ENCODE measurements at regions not wholly inside any gene's neighbourhood (a gene's known extent, or its start where the extent isn't known, plus 50 kb on each side); places are given as distances from the start of the nearest gene placed in this dataset.
"Not testable (repeated sequence)": the region's sequence is repeated elsewhere in the genome, so short reads cannot be mapped to it uniquely, and the experiment has no call there.

DNA sequence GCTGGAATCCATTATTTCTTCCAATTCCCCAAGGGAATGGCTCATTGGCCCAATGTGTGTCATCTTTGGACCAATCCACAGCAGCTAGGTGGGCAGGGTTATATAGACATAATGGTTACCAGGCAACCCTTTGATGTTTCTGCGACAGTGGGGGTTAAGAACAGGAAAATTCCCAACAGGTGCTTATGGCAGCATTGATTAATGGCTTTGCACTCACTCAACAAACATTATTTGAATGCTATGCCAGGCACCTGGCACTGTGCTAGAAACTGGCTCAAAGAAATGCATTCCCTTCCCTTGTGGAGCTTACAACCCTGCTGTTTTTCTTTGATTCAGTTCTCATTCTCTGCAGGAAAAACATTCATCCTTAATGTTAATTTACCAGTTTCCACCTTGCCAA is 1221.0 kb downstream of the AACS start:
- DNase-seq (ENCODE audit: low read depth in 1 of 2, low spot score in 1 of 2) = no peak
- H3K4me3 ChIP-seq (replicated peaks; ENCODE audit: insufficient read depth, low read length) = no peak overlapping the region
- H3K27me3 ChIP-seq (ENCODE audit: insufficient read depth, poor library complexity, severe bottlenecking) = no peaks in the 10 kb centered on the region
- no peak overlapping the region for H3K27ac ChIP-seq (replicated peaks)
- TF ChIP-seq, protein P1, sequence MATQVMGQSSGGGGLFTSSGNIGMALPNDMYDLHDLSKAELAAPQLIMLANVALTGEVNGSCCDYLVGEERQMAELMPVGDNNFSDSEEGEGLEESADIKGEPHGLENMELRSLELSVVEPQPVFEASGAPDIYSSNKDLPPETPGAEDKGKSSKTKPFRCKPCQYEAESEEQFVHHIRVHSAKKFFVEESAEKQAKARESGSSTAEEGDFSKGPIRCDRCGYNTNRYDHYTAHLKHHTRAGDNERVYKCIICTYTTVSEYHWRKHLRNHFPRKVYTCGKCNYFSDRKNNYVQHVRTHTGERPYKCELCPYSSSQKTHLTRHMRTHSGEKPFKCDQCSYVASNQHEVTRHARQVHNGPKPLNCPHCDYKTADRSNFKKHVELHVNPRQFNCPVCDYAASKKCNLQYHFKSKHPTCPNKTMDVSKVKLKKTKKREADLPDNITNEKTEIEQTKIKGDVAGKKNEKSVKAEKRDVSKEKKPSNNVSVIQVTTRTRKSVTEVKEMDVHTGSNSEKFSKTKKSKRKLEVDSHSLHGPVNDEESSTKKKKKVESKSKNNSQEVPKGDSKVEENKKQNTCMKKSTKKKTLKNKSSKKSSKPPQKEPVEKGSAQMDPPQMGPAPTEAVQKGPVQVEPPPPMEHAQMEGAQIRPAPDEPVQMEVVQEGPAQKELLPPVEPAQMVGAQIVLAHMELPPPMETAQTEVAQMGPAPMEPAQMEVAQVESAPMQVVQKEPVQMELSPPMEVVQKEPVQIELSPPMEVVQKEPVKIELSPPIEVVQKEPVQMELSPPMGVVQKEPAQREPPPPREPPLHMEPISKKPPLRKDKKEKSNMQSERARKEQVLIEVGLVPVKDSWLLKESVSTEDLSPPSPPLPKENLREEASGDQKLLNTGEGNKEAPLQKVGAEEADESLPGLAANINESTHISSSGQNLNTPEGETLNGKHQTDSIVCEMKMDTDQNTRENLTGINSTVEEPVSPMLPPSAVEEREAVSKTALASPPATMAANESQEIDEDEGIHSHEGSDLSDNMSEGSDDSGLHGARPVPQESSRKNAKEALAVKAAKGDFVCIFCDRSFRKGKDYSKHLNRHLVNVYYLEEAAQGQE (IDR thresholded peaks at IDR 0.05; ENCODE audit: insufficient replicate concordance, low read depth) = no peak
- TF ChIP-seq POLR2AphosphoS5 (IDR thresholded peaks at IDR 0.05; ENCODE audit: low read depth) = no peak
- no peak for TF ChIP-seq GABPA (IDR thresholded peaks at IDR 0.05; ENCODE audit: low read depth)
- no peak for TF ChIP-seq SPI1 (IDR thresholded peaks at IDR 0.05; ENCODE audit: borderline replicate concordance, low read depth)
- TF ChIP-seq, protein P2, sequence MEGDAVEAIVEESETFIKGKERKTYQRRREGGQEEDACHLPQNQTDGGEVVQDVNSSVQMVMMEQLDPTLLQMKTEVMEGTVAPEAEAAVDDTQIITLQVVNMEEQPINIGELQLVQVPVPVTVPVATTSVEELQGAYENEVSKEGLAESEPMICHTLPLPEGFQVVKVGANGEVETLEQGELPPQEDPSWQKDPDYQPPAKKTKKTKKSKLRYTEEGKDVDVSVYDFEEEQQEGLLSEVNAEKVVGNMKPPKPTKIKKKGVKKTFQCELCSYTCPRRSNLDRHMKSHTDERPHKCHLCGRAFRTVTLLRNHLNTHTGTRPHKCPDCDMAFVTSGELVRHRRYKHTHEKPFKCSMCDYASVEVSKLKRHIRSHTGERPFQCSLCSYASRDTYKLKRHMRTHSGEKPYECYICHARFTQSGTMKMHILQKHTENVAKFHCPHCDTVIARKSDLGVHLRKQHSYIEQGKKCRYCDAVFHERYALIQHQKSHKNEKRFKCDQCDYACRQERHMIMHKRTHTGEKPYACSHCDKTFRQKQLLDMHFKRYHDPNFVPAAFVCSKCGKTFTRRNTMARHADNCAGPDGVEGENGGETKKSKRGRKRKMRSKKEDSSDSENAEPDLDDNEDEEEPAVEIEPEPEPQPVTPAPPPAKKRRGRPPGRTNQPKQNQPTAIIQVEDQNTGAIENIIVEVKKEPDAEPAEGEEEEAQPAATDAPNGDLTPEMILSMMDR (IDR thresholded peaks at IDR 0.05; ENCODE audit: insufficient read depth, low read length) = no peak

DNA sequence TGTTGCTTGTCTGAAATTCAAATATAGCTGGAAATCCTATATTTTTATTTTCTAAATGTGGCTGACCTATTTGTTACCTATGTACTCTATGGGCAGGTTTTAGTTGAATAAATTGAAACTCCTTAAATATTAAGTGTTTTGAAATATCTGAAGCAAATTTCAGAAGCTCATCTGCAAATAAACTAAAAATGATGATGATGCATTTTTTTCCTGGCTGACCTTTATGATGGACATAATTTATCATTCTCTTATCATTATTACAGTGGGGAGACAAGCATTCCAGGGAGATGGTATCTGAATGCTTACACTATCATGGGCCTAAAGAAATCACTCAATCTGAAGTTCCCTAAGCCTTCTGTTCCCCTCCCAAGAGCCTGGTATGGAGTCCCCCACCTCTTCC is 1225.2 kb downstream of the AACS start:
- TF ChIP-seq, protein P1 (IDR thresholded peaks at IDR 0.05; ENCODE audit: insufficient replicate concordance, low read depth) = no peak
- TF ChIP-seq GABPA (IDR thresholded peaks at IDR 0.05; ENCODE audit: low read depth) (no peak), SPI1 (IDR thresholded peaks at IDR 0.05; ENCODE audit: borderline replicate concordance, low read depth) (no peak)
- TF ChIP-seq, protein P2 (IDR thresholded peaks at IDR 0.05; ENCODE audit: insufficient read depth, low read length) = no peak
- Histone ChIP-seq H3K27ac (replicated peaks) (no peak overlapping the region), H3K4me3 (replicated peaks; ENCODE audit: insufficient read depth, low read length) (no peak overlapping the region), H3K27me3 (ENCODE audit: insufficient read depth, poor library complexity, severe bottlenecking) (no peaks in the 10 kb centered on the region)
- DNase-seq (ENCODE audit: low read depth in 1 of 2, low spot score in 1 of 2) = no peak

DNA sequence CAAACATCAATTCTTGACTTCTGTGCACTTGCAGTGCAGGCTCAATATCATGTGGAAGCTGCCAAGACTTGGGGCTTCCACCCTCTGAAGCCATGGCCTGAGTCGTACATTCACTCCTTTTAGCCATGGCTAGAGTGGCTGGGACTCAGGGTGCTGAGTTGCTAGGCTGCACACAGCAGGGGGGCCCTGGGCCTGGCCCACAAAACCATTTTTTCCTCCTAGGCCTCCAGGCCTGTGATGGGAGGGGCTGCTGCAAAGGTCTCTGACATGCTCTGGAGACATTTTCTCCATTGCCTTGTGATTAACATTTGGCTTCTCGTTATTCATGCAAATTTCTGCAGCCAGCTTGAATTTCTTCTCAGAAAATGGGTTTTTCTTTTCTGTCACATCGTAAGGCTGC is 1226.8 kb downstream of the AACS start:
- not testable (repeated sequence) for DNase-seq (ENCODE audit: low read depth in 1 of 2, low spot score in 1 of 2); H3K4me3 ChIP-seq (replicated peaks; ENCODE audit: insufficient read depth, low read length); H3K27me3 ChIP-seq (ENCODE audit: insufficient read depth, poor library complexity, severe bottlenecking); H3K27ac ChIP-seq (replicated peaks)

DNA sequence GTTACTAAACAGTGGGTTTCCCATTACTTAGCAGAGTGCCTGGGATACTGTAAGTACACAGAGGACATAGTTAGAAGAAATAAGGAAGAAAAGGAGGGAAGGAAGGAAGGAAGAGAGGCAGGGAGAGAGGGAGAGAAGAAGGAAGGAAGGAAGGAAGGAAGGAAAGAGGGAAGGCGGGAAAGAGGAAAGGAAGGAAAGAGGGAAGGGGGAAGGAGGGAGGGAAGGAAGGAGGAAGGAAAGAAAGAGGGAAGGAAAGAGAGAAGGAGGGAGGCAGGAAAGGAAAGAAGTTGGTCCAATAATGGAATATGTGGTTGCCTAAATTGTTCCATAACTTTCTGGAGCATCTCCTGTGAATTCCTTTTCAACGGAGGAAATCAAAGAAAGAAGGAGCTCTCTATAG is 1230.4 kb downstream of the AACS start:
- Histone ChIP-seq H3K4me3 (replicated peaks; ENCODE audit: insufficient read depth, low read length) (no peak overlapping the region), H3K27me3 (ENCODE audit: insufficient read depth, poor library complexity, severe bottlenecking) (no peaks in the 10 kb centered on the region), H3K27ac (replicated peaks) (no peak overlapping the region)
- DNase-seq (ENCODE audit: low read depth in 1 of 2, low spot score in 1 of 2) = no peak
- TF ChIP-seq, protein P2 (IDR thresholded peaks at IDR 0.05; ENCODE audit: insufficient read depth, low read length) = no peak
- TF ChIP-seq SPI1 (IDR thresholded peaks at IDR 0.05; ENCODE audit: borderline replicate concordance, low read depth) (no peak), GABPA (IDR thresholded peaks at IDR 0.05; ENCODE audit: low read depth) (no peak), POLR2AphosphoS5 (IDR thresholded peaks at IDR 0.05; ENCODE audit: low read depth) (no peak)
- TF ChIP-seq, protein P1 (IDR thresholded peaks at IDR 0.05; ENCODE audit: insufficient replicate concordance, low read depth) = no peak

All from HL-60 (cell line).